ENCODE measurements at regions not wholly inside any gene's neighbourhood (a gene's known extent, or its start where the extent isn't known, plus 50 kb on each side); places are given as distances from the start of the nearest gene placed in this dataset.

GRCh38 chr1:29861446-29861845 is 625.1 kb downstream of the PTPRU start:
- DNase-seq (ENCODE audit: low read depth): no peak
- TF ChIP-seq CTCF (conservative IDR thresholded peaks at IDR 0.05; ENCODE audit: low read depth, low read length): no peak
- no peak overlapping the region for H3K4me3 ChIP-seq (ENCODE audit: low read depth, low read length)

GRCh38 chr1:29860681-29861080 is 624.4 kb downstream of the PTPRU start:
- no peak for TF ChIP-seq CTCF (conservative IDR thresholded peaks at IDR 0.05; ENCODE audit: low read depth, low read length)
- no peak for DNase-seq (ENCODE audit: low read depth)

GRCh38 chr1:29860056-29860455 is 623.7 kb downstream of the PTPRU start:
- no peak for TF ChIP-seq CTCF (conservative IDR thresholded peaks at IDR 0.05; ENCODE audit: low read depth, low read length)
- DNase-seq (ENCODE audit: low read depth): no peak
- no peak overlapping the region for H3K4me3 ChIP-seq (ENCODE audit: low read depth, low read length)

More at GRCh38 chr1:29860681-29861080, 624.4 kb downstream of the PTPRU start:
- no peak overlapping the region for H3K4me3 ChIP-seq (ENCODE audit: low read depth, low read length)

GRCh38 chr1:29859126-29859525 is 622.8 kb downstream of the PTPRU start:
- no peak for DNase-seq (ENCODE audit: low read depth)
- no peak for TF ChIP-seq CTCF (conservative IDR thresholded peaks at IDR 0.05; ENCODE audit: low read depth, low read length)
- no peak overlapping the region for H3K4me3 ChIP-seq (ENCODE audit: low read depth, low read length)

- DNase-seq (ENCODE audit: low read depth): no peak
- no peak overlapping the region for H3K4me3 ChIP-seq (ENCODE audit: low read depth, low read length)
- TF ChIP-seq CTCF (conservative IDR thresholded peaks at IDR 0.05; ENCODE audit: low read depth, low read length): no peak
Measured at GRCh38 chr1:29858646-29859045, 622.3 kb downstream of the PTPRU start.

GRCh38 chr1:29856340-29857114 is 620.2 kb downstream of the PTPRU start:
- TF ChIP-seq CTCF (conservative IDR thresholded peaks at IDR 0.05; ENCODE audit: low read depth, low read length): no peak
- H3K4me3 ChIP-seq (ENCODE audit: low read depth, low read length): no peak overlapping the region
- no peak for DNase-seq (ENCODE audit: low read depth)

- no peak for TF ChIP-seq CTCF (conservative IDR thresholded peaks at IDR 0.05; ENCODE audit: low read depth, low read length)
- DNase-seq (ENCODE audit: low read depth): no peak
- H3K4me3 ChIP-seq (ENCODE audit: low read depth, low read length): no peak overlapping the region
Measured at GRCh38 chr1:29855561-29856160, 619.3 kb downstream of the PTPRU start.

Measured in epithelial cell of proximal tubule (primary cell).